B cell (primary cell): ENCODE measurements at regions not wholly inside any gene's neighbourhood (a gene's known extent, or its start where the extent isn't known, plus 50 kb on each side); places are given as distances from the start of the nearest gene placed in this dataset.

Experiments
- ATAC-seq: fragments of 200-7000 bp; cut with Tn5 transposase; one replicate; pipeline ENCODE4 v1.10.0; 2021; ENCODE audit warnings: low read depth, mild to moderate bottlenecking, moderate number of reproducible peaks, moderate library complexity
- CTCF ChIA-PET: fragments of 350-600 bp; sonication (Branson Sonifier 250); formaldehyde crosslinking; loops from one replicate; lab custom pipeline; 2021; ENCODE audit warnings: antibody characterized with exemption, inconsistent platforms; lab: Charles Lee
- POLR2A ChIA-PET: fragments of 350-600 bp; sonication (Branson Sonifier 250); formaldehyde crosslinking; loops from one replicate; lab custom pipeline; 2021; ENCODE audit warnings: antibody characterized with exemption; lab: Charles Lee
- DNase-seq: peaks from one replicate; pipeline ENCODE4 v3.0.0; 2013
- H2AFZ ChIP-seq: 2 replicates; pipeline ENCODE4 v1.6.1; 2012; ENCODE audit warnings: mild to moderate bottlenecking, low read depth, low read length; ENCODE audit not compliant: insufficient read depth, poor library complexity, severe bottlenecking
- H3K27ac ChIP-seq, 2 donors: 1 replicate in 1 of 2; 2 replicates in 1 of 2; pipeline ENCODE4 v1.5.1; 2012 to 2013; ENCODE audit warnings: low read length in 2 of 2, mild to moderate bottlenecking in 2 of 2, moderate library complexity in 1 of 2
- H3K27me3 ChIP-seq, 4 experiments: fragments of 200-600 bp in 1 of 4; sonication (generic) in 1 of 4; replicated peaks in 1 of 4; 1 replicate in 2 of 4; 2 replicates in 2 of 4; pipeline versions ENCODE4 v1.6.1 to v1.7.0; 2013 to 2016; ENCODE audit warnings: low read length in 3 of 4, mild to moderate bottlenecking in 2 of 4, mixed read lengths in 1 of 4, moderate library complexity in 1 of 4; ENCODE audit not compliant: insufficient read depth in 4 of 4, control insufficient read depth in 3 of 4; ENCODE audit errors: control extremely low read depth in 1 of 4
- H3K36me3 ChIP-seq, 2 experiments: replicated peaks in 1 of 2; 1 replicate in 1 of 2; 2 replicates in 1 of 2; pipeline versions ENCODE4 v1.6.1 to v1.7.1; 2013; ENCODE audit warnings: low read length in 1 of 2; ENCODE audit not compliant: insufficient read depth in 2 of 2, control insufficient read depth in 1 of 2; ENCODE audit errors: control extremely low read depth in 1 of 2, extremely low read depth in 1 of 2
- H3K4me1 ChIP-seq, 2 donors: fragments of 200-600 bp in 1 of 2; sonication (generic) in 1 of 2; 1 replicate in 1 of 2; 2 replicates in 1 of 2; pipeline versions ENCODE4 v1.5.1 to v1.6.1; 2013 to 2017; ENCODE audit warnings: low read length in 2 of 2; ENCODE audit not compliant: control insufficient read depth in 2 of 2, insufficient read depth in 2 of 2
- H3K4me2 ChIP-seq: replicated peaks from 2 replicates; pipeline ENCODE3; 2012; ENCODE audit warnings: mild to moderate bottlenecking, low read depth, low read length; ENCODE audit not compliant: poor library complexity, severe bottlenecking
- H3K4me3 ChIP-seq, 5 experiments: fragments of 200-600 bp in 1 of 5; sonication (generic) in 1 of 5; 1 replicate in 3 of 5; 2 replicates in 2 of 5; pipeline versions ENCODE4 v1.5.1 to v1.7.0; 2011 to 2016; ENCODE audit warnings: low read length in 4 of 5, mild to moderate bottlenecking in 4 of 5, low read depth in 2 of 5, control low read depth in 1 of 5, moderate library complexity in 1 of 5; ENCODE audit not compliant: insufficient read depth in 1 of 5; ENCODE audit errors: control extremely low read depth in 1 of 5, extremely low read depth in 1 of 5
- H3K79me2 ChIP-seq: fragments of 200-600 bp; sonication (generic); one replicate; pipeline ENCODE4 v1.6.0; 2016; ENCODE audit warnings: low read length; ENCODE audit not compliant: control insufficient read depth, insufficient read depth
- H3K9ac ChIP-seq: fragments of 200-600 bp; sonication (generic); 2 replicates; pipeline ENCODE4 v1.6.1; 2017; ENCODE audit warnings: mild to moderate bottlenecking, low read length, moderate library complexity
- H3K9me3 ChIP-seq, 3 donors: one replicate each; pipeline versions ENCODE4 v1.6.1 to v1.7.1; 2013; ENCODE audit warnings: low read length in 2 of 3; ENCODE audit not compliant: control insufficient read depth in 2 of 3, insufficient read depth in 1 of 3; ENCODE audit errors: control extremely low read depth in 1 of 3
- H4K20me1 ChIP-seq: 2 replicates; pipeline ENCODE4 v1.6.0; 2012; ENCODE audit warnings: mild to moderate bottlenecking, low read length; ENCODE audit not compliant: insufficient read depth, control insufficient read depth, poor library complexity, severe bottlenecking
- H3K27ac Mint-ChIP-seq: one replicate; pipeline ENCODE4 v1.8.0; 2021; ENCODE audit warnings: mixed read lengths
- H3K27me3 Mint-ChIP-seq: one replicate; pipeline ENCODE4 v1.8.0; 2021; ENCODE audit warnings: mixed read lengths
- H3K4me1 Mint-ChIP-seq: one replicate; pipeline ENCODE4 v1.8.0; 2021; ENCODE audit warnings: mixed read lengths
- H3K4me3 Mint-ChIP-seq: one replicate; pipeline ENCODE4 v1.8.0; 2021; ENCODE audit warnings: mixed read lengths
- H3K9me3 Mint-ChIP-seq: one replicate; pipeline ENCODE4 v1.8.0; 2022; ENCODE audit warnings: mixed read lengths; ENCODE audit not compliant: insufficient read depth
- EZH2 ChIP-seq: IDR thresholded peaks from 2 replicates; pipeline ENCODE4 v1.6.1; 2012; ENCODE audit warnings: borderline replicate concordance, low read depth, mild to moderate bottlenecking, moderate library complexity, low read length; ENCODE audit not compliant: insufficient read depth, poor library complexity, severe bottlenecking
- WGBS: methylation state at CpG from one replicate; pipeline ENCODE4 v1.1.5; 2013; ENCODE audit warnings: missing lambda C conversion rate; ENCODE audit not compliant: insufficient coverage; 5-methylcytosine and 5-hydroxymethylcytosine counted together
- intact Hi-C: fragments of 100-400 bp; cut with micrococcal nuclease; formaldehyde crosslinking; loops from one replicate; pipeline ENCODE4 v1.10.0; 2022
- TF ChIP-seq, protein P1 (sequence below): fragments of 200-600 bp; IDR thresholded peaks from one replicate; pipeline ENCODE4 v1.8.0; 2022; ENCODE audit warnings: antibody characterized with exemption, mild to moderate bottlenecking

DNA sequence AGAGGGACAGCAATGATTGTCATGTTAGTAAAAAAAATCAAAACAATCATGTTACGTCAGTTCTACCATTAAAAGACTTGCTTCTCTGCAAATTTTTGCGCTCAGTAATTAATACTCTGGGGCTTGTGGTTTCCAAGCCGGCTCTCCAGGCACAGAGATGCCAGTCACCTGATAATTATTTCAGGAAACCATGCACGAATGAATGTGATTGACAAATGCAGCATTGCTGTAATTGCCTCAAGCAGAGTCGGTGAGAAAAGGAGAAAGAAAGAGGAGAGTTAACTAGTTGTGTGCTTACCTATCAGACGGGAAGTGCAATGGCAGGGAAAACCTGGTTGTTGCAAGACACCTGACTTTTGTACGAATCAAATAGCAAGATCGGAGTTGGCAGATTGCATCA is 609.8 kb upstream of the MKI67 start:
- no peak overlapping the region for H3K27ac ChIP-seq
- H3K27ac Mint-ChIP-seq, result no peak overlapping the region

GRCh38 chr10:128738386-128738915 is 612.2 kb upstream of the MKI67 start:
- Mint-ChIP-seq H3K27me3 (no peaks in the 10 kb centered on the region), H3K4me1 (no peaks in the 10 kb centered on the region), H3K4me3 (no peak overlapping the region), H3K27ac (no peak overlapping the region), H3K9me3 (no peaks in the 10 kb centered on the region)
- no peaks in the 10 kb centered on the region for H4K20me1 ChIP-seq
- H3K36me3 ChIP-seq, result no peaks in the 10 kb centered on the region
- H3K79me2 ChIP-seq, result no peaks in the 10 kb centered on the region
- ChIA-PET POLR2A (no interaction called here), CTCF (no interaction called here)
- no peaks in the 10 kb centered on the region for H3K4me1 ChIP-seq
- no peaks in the 10 kb centered on the region for H3K27me3 ChIP-seq
- H3K9ac ChIP-seq, result no peak overlapping the region
- no peak overlapping the region for H3K4me3 ChIP-seq
- no peak overlapping the region for H3K27ac ChIP-seq
- TF ChIP-seq EZH2, result no peak
- TF ChIP-seq, protein P1, sequence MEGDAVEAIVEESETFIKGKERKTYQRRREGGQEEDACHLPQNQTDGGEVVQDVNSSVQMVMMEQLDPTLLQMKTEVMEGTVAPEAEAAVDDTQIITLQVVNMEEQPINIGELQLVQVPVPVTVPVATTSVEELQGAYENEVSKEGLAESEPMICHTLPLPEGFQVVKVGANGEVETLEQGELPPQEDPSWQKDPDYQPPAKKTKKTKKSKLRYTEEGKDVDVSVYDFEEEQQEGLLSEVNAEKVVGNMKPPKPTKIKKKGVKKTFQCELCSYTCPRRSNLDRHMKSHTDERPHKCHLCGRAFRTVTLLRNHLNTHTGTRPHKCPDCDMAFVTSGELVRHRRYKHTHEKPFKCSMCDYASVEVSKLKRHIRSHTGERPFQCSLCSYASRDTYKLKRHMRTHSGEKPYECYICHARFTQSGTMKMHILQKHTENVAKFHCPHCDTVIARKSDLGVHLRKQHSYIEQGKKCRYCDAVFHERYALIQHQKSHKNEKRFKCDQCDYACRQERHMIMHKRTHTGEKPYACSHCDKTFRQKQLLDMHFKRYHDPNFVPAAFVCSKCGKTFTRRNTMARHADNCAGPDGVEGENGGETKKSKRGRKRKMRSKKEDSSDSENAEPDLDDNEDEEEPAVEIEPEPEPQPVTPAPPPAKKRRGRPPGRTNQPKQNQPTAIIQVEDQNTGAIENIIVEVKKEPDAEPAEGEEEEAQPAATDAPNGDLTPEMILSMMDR, result no peak
- WGBS, result 92% methylated on average over 6 of the region's 11 CpGs
- H3K9me3 ChIP-seq, result no peaks in the 10 kb centered on the region
- no peak overlapping the region for H2AFZ ChIP-seq
- no peak for ATAC-seq
- H3K4me2 ChIP-seq, result no peak overlapping the region
- intact Hi-C loops, result no loop called here
- DNase-seq, result no peak

More for the DNA sequence above, 609.8 kb upstream of the MKI67 start:
- H3K79me2 ChIP-seq, result no peaks in the 10 kb centered on the region
- no peak overlapping the region for H3K9ac ChIP-seq
- Mint-ChIP-seq H3K4me3 (no peak overlapping the region), H3K27me3 (no peaks in the 10 kb centered on the region), H3K4me1 (no peaks in the 10 kb centered on the region), H3K9me3 (no peaks in the 10 kb centered on the region)
- no peaks in the 10 kb centered on the region for H3K27me3 ChIP-seq
- H4K20me1 ChIP-seq, result no peaks in the 10 kb centered on the region
- H3K4me2 ChIP-seq, result no peak overlapping the region
- intact Hi-C loops, result no loop called here
- no peaks in the 10 kb centered on the region for H3K9me3 ChIP-seq
- TF ChIP-seq, protein P1, result no peak
- no peak for TF ChIP-seq EZH2
- no peaks in the 10 kb centered on the region for H3K36me3 ChIP-seq
- H3K4me1 ChIP-seq, result no peaks in the 10 kb centered on the region
- DNase-seq, result no peak
- ChIA-PET CTCF (no interaction called here), POLR2A (no interaction called here)
- ATAC-seq, result no peak
- no peak overlapping the region for H2AFZ ChIP-seq
- no peak overlapping the region for H3K4me3 ChIP-seq
- 82% methylated on average over 7 of the region's 8 CpGs for WGBS
